ENCODE measurements at regions not wholly inside any gene's neighbourhood (a gene's known extent, or its start where the extent isn't known, plus 50 kb on each side); places are given as distances from the start of the nearest gene placed in this dataset.

- no peak for TF ChIP-seq KMT2A (CRISPR knock-in tag; IDR thresholded peaks at IDR 0.05)
- TF ChIP-seq PRDM15 (CRISPR knock-in tag; IDR thresholded peaks at IDR 0.05), result no peak
- TF ChIP-seq SP140L (CRISPR knock-in tag; IDR thresholded peaks at IDR 0.05; ENCODE audit: borderline replicate concordance), result no peak
- peak; percentile 99 for TF ChIP-seq ARID3A (IDR thresholded peaks at IDR 0.05; ENCODE audit: low read depth, low read length)
- TF ChIP-seq CBX1 (IDR thresholded peaks at IDR 0.05; ENCODE audit: low read depth), result no peak
- 0 out of 2 replicates have a peak, but pooled peaks have one; percentile 30 for TF ChIP-seq MTF1 (CRISPR knock-in tag; IDR thresholded peaks at IDR 0.05)
- TF ChIP-seq ZNF335 (CRISPR knock-in tag; IDR thresholded peaks at IDR 0.05), result no peak
- TF ChIP-seq PHF8 (CRISPR knock-in tag; IDR thresholded peaks at IDR 0.05), result no peak
- TF ChIP-seq SKIL (CRISPR knock-in tag; IDR thresholded peaks at IDR 0.05; ENCODE audit: borderline replicate concordance), result peak; percentile 78; the same call in 1 of the 2 replicates
- no peak for TF ChIP-seq NKX3-1 (CRISPR knock-in tag; IDR thresholded peaks at IDR 0.05)
- no peak for TF ChIP-seq JDP2 (CRISPR knock-in tag; IDR thresholded peaks at IDR 0.05; ENCODE audit: borderline replicate concordance)
- TF ChIP-seq HNRNPUL1 (IDR thresholded peaks at IDR 0.05; ENCODE audit: low read depth, low read length), result peak; percentile 91
- TF ChIP-seq SOX13 (IDR thresholded peaks at IDR 0.05), result peak; percentile 84
- peak in 1 of 2 experiments; percentile 98; a peak in 2 of 4 replicates for TF ChIP-seq SOX13 (CRISPR knock-in tag; conservative IDR thresholded peaks at IDR 0.05 in 1 of 2, IDR thresholded peaks at IDR 0.05 in 1 of 2)
- 0 out of 2 replicates have a peak, but pooled peaks have one; percentile 6 for TF ChIP-seq ZFX (CRISPR knock-in tag; IDR thresholded peaks at IDR 0.05; ENCODE audit: low read depth)
- no peak for TF ChIP-seq ZNF891 (CRISPR knock-in tag; IDR thresholded peaks at IDR 0.05)
- no peak for TF ChIP-seq DMAP1 (CRISPR knock-in tag; IDR thresholded peaks at IDR 0.05)
- TF ChIP-seq PLSCR1 (CRISPR knock-in tag; IDR thresholded peaks at IDR 0.05; ENCODE audit: borderline replicate concordance), result no peak
- no peak for TF ChIP-seq NRL (CRISPR knock-in tag; IDR thresholded peaks at IDR 0.05; ENCODE audit: borderline replicate concordance)
Measured at GRCh38 chr7:140249036-140249806, 72.4 kb upstream of the KDM7A start (continued).

All from HepG2 (cell line).